ENCODE measurements at regions not wholly inside any gene's neighbourhood (a gene's known extent, or its start where the extent isn't known, plus 50 kb on each side); places are given as distances from the start of the nearest gene placed in this dataset.

DNA sequence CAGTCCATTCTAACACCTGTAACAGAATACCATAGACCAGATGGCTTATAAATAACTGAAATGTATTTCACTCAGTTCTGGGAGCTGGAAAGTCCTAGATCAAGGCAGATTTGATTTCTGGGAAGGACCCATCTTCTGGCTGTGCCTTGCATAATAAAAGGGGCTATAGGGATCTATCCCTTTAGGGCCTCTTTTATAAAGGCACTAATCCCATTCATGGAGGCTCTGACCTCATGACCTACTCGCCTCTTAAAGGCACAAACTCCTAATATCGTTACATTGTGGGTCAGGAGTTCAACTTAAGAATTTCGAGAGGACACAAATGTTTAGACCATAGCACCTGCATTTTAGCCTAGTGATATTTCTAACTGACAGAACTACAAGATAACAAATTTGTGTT lies 619.0 kb downstream of the CDH18 start:
- no peak for ATAC-seq
- TF ChIP-seq GLIS3 (CRISPR knock-in tag; IDR thresholded peaks at IDR 0.05) (no peak), BACH2 (CRISPR knock-in tag; IDR thresholded peaks at IDR 0.05; ENCODE audit: borderline replicate concordance) (no peak)

DNA sequence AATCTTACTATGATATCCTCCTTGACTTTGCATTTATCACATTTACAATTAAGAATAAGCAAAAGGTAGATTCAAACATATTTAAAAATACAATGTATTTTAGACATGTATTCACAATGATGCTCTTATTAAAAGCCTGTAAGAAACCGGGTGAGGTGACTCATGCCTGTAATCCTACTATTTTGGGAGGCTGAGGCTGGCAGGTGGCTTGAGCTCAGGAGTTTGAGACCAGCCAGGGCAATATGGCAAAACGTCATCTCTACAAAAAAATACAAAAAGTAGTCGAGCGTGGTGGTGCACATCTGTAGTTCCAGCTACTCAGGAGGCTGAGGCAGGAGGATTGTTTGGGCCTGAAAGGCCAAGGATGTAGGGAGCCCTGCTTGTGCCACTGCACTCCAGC lies 618.4 kb downstream of the CDH18 start:
- TF ChIP-seq CSDC2 (CRISPR knock-in tag; IDR thresholded peaks at IDR 0.05) (no peak), ARNTL (CRISPR knock-in tag; IDR thresholded peaks at IDR 0.05; ENCODE audit: borderline replicate concordance, low read depth) (no peak), ZNF565 (CRISPR knock-in tag; conservative IDR thresholded peaks at IDR 0.05; ENCODE audit: low read depth) (no peak), ZNF70 (CRISPR knock-in tag; IDR thresholded peaks at IDR 0.05) (no peak), TCF4 (CRISPR knock-in tag; IDR thresholded peaks at IDR 0.05; ENCODE audit: borderline replicate concordance) (no peak), ZFP30 (CRISPR knock-in tag; IDR thresholded peaks at IDR 0.05) (no peak), SNAI2 (CRISPR knock-in tag; IDR thresholded peaks at IDR 0.05) (no peak), ZNF8 (CRISPR knock-in tag; IDR thresholded peaks at IDR 0.05) (no peak), GLIS3 (CRISPR knock-in tag; IDR thresholded peaks at IDR 0.05) (no peak), BACH2 (CRISPR knock-in tag; IDR thresholded peaks at IDR 0.05; ENCODE audit: borderline replicate concordance) (no peak), ESRRG (CRISPR knock-in tag; IDR thresholded peaks at IDR 0.05) (no peak), PPARA (CRISPR knock-in tag; IDR thresholded peaks at IDR 0.05; ENCODE audit: borderline replicate concordance) (no peak), ZC3H10 (CRISPR knock-in tag; IDR thresholded peaks at IDR 0.05) (no peak), TOX (CRISPR knock-in tag; IDR thresholded peaks at IDR 0.05; ENCODE audit: borderline replicate concordance) (no peak), ISL1 (CRISPR knock-in tag; IDR thresholded peaks at IDR 0.05) (no peak)
- TF ChIP-seq, protein P1, sequence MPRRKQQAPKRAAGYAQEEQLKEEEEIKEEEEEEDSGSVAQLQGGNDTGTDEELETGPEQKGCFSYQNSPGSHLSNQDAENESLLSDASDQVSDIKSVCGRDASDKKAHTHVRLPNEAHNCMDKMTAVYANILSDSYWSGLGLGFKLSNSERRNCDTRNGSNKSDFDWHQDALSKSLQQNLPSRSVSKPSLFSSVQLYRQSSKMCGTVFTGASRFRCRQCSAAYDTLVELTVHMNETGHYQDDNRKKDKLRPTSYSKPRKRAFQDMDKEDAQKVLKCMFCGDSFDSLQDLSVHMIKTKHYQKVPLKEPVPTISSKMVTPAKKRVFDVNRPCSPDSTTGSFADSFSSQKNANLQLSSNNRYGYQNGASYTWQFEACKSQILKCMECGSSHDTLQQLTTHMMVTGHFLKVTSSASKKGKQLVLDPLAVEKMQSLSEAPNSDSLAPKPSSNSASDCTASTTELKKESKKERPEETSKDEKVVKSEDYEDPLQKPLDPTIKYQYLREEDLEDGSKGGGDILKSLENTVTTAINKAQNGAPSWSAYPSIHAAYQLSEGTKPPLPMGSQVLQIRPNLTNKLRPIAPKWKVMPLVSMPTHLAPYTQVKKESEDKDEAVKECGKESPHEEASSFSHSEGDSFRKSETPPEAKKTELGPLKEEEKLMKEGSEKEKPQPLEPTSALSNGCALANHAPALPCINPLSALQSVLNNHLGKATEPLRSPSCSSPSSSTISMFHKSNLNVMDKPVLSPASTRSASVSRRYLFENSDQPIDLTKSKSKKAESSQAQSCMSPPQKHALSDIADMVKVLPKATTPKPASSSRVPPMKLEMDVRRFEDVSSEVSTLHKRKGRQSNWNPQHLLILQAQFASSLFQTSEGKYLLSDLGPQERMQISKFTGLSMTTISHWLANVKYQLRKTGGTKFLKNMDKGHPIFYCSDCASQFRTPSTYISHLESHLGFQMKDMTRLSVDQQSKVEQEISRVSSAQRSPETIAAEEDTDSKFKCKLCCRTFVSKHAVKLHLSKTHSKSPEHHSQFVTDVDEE (CRISPR knock-in tag; IDR thresholded peaks at IDR 0.05), result no peak
- TF ChIP-seq, protein P2, sequence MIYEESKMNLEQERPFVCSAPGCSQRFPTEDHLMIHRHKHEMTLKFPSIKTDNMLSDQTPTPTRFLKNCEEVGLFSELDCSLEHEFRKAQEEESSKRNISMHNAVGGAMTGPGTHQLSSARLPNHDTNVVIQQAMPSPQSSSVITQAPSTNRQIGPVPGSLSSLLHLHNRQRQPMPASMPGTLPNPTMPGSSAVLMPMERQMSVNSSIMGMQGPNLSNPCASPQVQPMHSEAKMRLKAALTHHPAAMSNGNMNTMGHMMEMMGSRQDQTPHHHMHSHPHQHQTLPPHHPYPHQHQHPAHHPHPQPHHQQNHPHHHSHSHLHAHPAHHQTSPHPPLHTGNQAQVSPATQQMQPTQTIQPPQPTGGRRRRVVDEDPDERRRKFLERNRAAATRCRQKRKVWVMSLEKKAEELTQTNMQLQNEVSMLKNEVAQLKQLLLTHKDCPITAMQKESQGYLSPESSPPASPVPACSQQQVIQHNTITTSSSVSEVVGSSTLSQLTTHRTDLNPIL (CRISPR knock-in tag; IDR thresholded peaks at IDR 0.05; ENCODE audit: low read depth), result no peak
- no peak for ATAC-seq

DNA sequence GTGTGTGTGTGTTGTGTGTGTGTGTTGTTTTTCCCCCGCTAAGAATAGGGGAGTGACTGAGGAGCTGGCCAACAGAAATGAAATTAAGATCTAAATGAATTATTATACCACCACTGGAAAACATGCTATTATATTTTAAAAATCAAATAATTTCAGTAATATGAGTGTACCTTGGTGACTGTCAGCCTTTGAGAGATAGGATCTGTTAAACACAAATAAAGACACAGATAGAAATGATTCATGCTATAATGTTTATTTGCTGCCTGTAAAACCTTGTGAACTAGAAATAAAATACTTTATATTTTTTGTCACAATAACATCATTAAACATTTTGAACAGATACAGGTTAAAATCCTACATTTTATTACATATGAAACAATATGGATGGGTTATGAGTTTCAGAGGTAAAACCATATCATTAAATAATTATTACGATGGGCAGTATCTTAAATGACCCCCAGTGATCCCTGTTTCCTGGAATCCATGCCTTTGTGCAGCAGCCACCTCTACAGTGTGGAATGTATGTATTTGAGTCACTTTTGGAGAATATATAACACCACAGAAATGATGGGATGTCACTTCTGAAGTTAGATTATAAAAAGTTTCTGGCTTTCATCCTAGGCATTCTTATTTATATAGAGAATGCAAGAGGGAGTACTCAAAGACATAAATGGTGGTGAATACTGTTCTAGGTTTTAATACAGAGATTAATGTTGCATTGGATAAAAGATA lies 617.2 kb downstream of the CDH18 start:
- ATAC-seq, result no peak
- TF ChIP-seq RARB (CRISPR knock-in tag; IDR thresholded peaks at IDR 0.05) (no peak), ZNF565 (CRISPR knock-in tag; conservative IDR thresholded peaks at IDR 0.05; ENCODE audit: low read depth) (no peak), TOX (CRISPR knock-in tag; IDR thresholded peaks at IDR 0.05; ENCODE audit: borderline replicate concordance) (no peak)
- TF ChIP-seq, protein P3, sequence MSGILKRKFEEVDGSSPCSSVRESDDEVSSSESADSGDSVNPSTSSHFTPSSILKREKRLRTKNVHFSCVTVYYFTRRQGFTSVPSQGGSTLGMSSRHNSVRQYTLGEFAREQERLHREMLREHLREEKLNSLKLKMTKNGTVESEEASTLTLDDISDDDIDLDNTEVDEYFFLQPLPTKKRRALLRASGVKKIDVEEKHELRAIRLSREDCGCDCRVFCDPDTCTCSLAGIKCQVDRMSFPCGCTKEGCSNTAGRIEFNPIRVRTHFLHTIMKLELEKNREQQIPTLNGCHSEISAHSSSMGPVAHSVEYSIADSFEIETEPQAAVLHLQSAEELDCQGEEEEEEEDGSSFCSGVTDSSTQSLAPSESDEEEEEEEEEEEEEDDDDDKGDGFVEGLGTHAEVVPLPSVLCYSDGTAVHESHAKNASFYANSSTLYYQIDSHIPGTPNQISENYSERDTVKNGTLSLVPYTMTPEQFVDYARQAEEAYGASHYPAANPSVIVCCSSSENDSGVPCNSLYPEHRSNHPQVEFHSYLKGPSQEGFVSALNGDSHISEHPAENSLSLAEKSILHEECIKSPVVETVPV (CRISPR knock-in tag; IDR thresholded peaks at IDR 0.05), result no peak

DNA sequence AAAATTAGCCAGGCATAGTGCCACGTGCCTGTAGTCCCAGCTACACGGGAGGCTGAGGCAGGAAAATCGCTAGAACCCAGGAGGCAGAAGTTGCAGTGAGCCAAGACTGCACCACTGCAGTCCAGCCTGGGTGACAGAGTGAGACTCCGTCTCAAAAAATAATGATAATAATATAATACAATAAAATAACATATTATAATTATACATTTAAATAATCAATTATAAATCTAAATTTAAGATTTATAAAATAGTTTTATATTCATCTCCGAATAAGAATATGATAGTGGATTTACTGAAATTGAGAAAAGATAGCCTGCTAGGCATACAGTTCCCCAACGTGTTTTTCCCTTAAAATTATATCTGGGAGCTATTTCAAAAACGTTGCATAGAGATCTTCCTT lies 599.6 kb downstream of the CDH18 start:
- no peak for ATAC-seq
- TF ChIP-seq ZFP3 (CRISPR knock-in tag; IDR thresholded peaks at IDR 0.05) (no peak), ZNF565 (CRISPR knock-in tag; conservative IDR thresholded peaks at IDR 0.05; ENCODE audit: low read depth) (no peak), TOX (CRISPR knock-in tag; IDR thresholded peaks at IDR 0.05; ENCODE audit: borderline replicate concordance) (no peak), ZFP30 (CRISPR knock-in tag; IDR thresholded peaks at IDR 0.05) (no peak), RARB (CRISPR knock-in tag; IDR thresholded peaks at IDR 0.05) (no peak), ZNF8 (CRISPR knock-in tag; IDR thresholded peaks at IDR 0.05) (no peak), TCF4 (CRISPR knock-in tag; IDR thresholded peaks at IDR 0.05; ENCODE audit: borderline replicate concordance) (no peak), CSDC2 (CRISPR knock-in tag; IDR thresholded peaks at IDR 0.05) (no peak), ESRRG (CRISPR knock-in tag; IDR thresholded peaks at IDR 0.05) (no peak), OSR1 (CRISPR knock-in tag; IDR thresholded peaks at IDR 0.05) (no peak)
- TF ChIP-seq, protein P1 (CRISPR knock-in tag; IDR thresholded peaks at IDR 0.05), result no peak
- TF ChIP-seq, protein P4, sequence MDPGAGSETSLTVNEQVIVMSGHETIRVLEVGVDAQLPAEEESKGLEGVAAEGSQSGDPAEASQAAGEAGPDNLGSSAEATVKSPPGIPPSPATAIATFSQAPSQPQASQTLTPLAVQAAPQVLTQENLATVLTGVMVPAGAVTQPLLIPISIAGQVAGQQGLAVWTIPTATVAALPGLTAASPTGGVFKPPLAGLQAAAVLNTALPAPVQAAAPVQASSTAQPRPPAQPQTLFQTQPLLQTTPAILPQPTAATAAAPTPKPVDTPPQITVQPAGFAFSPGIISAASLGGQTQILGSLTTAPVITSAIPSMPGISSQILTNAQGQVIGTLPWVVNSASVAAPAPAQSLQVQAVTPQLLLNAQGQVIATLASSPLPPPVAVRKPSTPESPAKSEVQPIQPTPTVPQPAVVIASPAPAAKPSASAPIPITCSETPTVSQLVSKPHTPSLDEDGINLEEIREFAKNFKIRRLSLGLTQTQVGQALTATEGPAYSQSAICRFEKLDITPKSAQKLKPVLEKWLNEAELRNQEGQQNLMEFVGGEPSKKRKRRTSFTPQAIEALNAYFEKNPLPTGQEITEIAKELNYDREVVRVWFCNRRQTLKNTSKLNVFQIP (CRISPR knock-in tag; IDR thresholded peaks at IDR 0.05; ENCODE audit: borderline replicate concordance, low read depth), result no peak
- TF ChIP-seq, protein P5, sequence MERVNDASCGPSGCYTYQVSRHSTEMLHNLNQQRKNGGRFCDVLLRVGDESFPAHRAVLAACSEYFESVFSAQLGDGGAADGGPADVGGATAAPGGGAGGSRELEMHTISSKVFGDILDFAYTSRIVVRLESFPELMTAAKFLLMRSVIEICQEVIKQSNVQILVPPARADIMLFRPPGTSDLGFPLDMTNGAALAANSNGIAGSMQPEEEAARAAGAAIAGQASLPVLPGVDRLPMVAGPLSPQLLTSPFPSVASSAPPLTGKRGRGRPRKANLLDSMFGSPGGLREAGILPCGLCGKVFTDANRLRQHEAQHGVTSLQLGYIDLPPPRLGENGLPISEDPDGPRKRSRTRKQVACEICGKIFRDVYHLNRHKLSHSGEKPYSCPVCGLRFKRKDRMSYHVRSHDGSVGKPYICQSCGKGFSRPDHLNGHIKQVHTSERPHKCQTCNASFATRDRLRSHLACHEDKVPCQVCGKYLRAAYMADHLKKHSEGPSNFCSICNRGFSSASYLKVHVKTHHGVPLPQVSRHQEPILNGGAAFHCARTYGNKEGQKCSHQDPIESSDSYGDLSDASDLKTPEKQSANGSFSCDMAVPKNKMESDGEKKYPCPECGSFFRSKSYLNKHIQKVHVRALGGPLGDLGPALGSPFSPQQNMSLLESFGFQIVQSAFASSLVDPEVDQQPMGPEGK (CRISPR knock-in tag; IDR thresholded peaks at IDR 0.05; ENCODE audit: borderline replicate concordance), result no peak
